ENCODE measurements at regions not wholly inside any gene's neighbourhood (a gene's known extent, or its start where the extent isn't known, plus 50 kb on each side); places are given as distances from the start of the nearest gene placed in this dataset.

GRCh38 chr22:47808886-47809620 is 1046.6 kb downstream of the TBC1D22A start:
- no peak for DNase-seq

GRCh38 chr22:47808236-47808635 is 1045.8 kb downstream of the TBC1D22A start:
- no peak for DNase-seq

DNA sequence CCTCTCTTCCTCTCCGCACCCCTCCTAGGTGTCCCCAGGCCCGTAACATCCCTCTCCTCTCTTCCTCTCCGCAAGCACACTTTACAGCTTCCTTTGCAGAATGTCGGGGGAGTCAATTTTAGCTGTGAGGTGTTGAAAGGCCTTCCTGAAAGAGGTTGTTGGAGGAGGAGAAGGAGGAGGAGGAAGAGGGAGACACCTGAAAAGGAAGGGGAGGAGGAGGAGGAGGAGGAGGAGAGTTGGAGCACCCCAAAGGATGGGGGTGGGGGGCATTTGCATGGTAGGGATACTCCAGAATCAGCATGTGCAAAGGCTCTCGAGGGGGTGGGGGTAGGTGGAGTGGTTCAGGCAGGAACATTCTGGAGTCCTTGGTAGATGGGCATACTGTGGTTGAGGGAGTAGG is 1045.1 kb downstream of the TBC1D22A start:
- DNase-seq: no peak

- DNase-seq: no peak
These were observed 1044.4 kb downstream of the TBC1D22A start for GRCh38 chr22:47806894-47807293.

DNA sequence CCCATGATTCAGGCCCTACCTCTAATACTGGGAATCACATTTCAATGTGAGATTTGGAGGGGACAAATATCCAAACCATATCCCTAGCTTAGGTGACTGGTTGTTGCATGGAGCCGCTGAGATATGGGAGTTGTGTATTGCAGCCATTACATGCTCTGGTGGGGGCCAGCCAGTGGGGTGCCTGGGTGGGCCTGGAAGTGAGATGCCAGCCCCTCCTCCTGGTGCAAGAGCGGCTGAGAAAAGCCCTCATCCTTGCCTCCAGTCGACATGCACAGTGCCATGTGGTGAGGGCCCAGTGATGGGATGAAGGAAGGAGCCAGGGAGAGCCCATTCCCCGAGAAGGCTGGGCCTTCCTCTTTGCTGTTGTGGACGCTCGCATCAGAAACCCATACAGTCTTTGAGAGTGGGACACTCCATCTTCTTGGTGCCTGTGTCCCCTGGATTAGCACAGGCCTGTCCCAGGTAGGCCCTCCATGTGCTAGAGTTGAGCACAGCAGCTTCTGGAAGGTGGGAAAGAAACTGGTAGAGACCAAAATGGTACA is 1043.0 kb downstream of the TBC1D22A start:
- no peak for DNase-seq

DNA sequence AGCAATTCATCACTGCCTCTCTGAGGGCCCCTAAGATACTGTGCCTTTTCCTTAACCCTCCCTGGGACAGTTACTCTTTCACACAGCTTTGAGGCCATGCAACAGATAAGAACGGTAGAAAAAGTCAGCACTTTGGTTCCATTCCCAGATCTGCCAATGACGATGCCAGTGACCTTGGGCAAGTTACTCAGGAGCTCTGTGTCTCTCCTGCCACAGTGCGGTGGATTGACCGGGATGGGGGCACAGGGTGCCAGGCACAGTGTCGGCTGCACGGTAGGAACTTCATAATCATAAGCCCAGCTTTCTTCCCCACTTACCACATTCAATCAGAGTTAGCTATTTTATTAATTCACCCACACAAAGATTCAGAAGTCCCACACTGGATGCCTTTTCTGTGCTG is 1041.8 kb downstream of the TBC1D22A start:
- DNase-seq: no peak

DNA sequence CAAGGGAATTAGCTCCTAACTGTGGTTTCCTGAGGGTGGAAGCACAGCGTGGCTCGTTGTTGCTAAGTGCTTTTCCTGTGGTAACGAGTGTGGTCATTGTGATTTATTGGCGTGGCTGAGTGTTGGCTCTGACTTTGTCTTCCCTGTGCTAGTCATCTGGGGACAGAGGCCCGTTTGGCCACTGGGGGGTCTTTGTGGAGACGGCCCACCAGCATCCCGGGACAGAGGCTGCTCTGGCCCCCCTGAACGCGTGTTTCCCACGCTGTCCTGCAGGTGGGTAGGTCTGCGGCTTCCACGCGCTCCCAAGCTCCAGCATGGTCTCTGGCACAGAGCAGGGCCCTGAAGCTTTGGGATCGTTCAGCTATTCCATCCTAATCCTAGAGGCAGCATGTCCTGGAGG is 1040.0 kb downstream of the TBC1D22A start:
- DNase-seq: no peak

DNA sequence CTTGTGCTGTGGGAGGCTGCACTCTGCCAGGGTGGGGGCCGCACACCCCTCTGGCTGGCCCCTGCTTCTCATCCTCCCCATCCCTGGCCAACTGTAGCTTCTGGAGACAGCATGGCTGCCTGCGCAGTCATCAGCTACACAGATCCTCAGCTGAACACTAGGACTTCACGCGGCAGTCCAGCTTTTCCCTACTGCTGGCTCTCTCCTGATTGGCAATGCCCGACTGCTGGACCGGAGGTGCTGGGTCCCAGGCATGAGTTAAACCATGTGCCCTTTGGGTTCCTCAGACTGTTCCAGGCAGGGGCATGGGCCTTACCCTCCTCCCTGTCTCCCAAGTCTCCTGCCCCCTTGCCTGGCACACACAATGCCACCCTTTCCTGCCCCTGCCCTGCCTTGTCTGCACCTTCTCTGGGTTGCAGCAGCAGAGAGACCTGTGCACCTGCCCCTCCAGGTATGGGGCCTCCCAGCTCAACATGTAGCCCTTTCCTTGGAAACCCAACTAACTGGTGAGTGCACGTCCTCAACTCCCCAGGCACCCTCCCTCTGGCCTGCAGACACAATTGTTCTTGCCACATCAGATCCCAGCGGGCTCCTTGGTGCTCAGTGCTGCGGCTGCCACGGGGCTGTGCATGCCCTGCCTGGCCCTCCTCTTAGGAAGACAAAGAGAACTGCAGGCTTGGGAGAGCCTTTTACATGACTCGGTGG is 1039.2 kb downstream of the TBC1D22A start:
- DNase-seq: no peak

DNA sequence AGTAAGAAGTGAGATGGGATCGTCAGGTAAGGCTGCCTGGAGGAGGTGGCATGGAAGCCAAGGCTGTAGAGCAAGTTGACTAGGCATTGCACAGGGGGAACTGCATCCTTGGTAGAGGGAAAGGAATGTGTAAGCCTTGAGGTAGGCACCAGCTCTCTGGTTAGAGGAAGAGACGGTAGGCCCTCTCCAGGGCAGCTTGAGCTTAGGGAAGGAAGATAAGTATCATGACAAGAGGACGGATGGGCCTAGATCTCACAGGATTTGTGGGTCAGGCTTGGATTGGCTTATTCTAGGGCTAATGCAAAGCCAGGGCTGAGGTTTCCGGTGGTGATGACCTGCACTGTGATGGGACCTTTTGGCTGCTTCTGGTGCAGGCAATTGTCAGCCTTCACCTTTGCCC is 1035.8 kb downstream of the TBC1D22A start:
- DNase-seq: no peak

- DNase-seq: no peak
These were observed 1035.0 kb downstream of the TBC1D22A start for GRCh38 chr22:47797342-47797945.

DNA sequence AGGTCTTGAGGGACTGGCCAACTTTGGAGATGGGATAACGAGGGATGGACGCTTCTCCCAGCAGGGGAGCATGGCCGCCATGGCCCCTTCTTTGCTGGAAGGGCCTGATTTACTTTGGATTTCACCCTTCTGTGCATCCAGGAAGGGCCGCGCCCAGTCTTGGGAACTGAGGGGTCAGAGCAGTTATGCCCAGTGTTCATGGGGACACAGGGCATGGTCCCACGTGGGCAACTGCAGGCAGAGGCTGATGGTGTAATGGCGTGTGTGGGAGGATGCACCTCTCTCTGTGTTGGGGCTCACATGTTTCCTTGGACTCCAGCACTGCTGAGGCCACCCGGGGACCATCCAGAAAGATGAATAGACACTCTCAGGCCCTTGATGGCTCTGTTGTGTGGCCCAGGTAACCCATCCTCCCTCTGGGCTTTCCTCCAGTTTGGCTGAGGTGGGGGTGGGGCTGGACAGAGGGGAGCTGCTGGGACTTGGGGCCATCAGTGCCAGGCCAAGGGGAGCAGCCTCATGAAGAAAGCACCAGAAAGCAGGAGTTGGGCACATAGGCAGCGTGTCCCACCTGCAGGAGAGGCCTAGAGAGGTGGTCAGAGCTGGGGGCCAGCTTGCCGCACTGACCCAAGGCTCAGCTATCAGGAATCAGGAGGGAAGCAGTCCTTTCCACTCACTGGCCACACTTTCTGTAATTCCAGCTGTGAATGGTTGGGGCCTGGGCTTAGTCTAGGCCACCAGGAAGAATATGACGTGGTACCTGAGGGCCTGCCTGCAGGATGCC is 1033.9 kb downstream of the TBC1D22A start:
- DNase-seq: no peak

DNA sequence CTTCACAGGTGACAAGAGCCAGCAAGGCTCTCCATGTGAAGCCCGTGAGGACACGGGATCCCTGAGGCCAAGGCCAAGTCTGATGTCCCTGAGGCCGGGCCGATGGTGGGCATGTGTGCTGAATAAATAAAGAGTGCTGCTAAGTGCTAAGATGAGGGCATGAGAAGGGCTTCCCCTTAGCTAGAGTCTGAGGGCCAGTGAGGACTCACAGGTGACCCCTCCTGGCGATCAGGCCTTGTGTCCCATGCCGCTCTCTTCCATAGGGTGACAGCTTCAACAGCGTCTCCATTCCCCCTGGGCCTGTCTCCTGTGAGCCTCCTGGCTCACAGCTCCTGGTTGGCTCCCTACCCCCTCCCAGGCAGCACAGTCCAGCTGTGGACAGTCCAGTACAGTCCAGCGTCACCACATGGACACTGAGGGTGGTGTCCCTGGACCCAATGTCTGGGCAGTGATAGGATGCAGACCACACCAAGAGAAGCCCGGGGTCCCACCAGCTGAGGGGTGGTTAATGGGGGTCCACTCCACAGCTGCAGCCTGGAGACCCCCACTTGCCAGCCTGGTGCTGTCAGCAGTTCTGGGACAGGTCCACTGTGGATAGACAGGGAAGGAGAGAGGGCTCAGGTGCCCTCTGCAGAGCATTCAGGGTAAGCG is 1033.2 kb downstream of the TBC1D22A start:
- DNase-seq: no peak

DNA sequence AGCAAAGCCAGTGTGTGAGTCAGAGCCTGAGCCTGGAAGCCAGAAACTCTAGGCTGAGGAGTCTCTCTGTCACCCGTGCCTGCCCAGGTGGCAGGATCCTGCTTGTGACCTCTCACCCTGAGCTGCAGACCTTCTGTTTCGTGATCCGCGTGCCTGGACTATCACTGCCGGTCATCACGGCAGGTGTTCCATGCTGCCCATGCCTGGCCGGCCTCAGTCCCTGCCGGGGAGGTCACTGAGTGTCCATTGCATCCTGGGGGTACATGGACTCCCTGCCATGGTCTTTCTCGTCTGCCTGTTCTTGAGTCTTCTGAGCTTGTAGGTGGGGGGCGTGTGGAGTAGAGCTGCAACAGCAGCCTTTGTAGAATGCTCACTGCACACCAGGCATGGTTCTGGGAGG is 1032.4 kb downstream of the TBC1D22A start:
- no peak for DNase-seq

DNA sequence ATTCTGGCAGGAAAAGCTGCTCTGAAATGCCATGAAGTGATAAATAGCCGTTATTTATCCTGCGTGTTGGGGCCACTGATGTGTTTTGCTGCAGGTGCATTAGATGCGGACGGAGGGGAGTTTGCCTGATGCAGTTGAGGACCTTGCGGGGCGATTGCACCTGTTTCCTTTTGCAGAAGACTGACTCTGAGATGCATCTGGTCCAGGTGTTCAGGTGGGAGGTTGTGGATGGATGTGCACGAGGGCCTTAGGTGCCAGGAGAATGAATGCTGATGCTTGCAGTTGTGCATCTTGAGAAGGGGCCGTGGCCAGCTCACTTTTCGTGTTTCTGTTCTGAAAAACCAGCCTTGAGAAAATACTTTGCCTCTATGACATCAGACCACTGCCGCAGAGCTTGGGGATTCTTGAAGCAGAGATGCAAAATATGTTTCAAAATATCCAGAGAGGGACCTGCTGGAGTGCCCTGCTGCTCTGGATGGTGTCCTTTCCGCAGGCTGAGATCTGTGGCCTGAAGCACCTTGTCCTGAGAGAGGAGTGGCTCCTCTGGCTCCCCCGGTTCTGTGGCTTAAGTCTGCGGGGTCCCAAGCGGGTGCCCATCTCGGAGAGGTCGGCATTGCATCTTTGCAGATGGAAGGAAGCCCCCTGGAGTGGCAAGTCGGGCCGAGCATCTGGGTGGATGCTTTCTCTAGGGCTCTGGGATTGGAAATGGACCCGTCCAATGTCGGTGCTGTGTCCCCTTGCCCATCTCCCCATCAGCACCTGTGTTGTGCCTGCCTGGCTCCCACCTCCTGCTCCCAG is 1031.1 kb downstream of the TBC1D22A start:
- DNase-seq: no peak

DNA sequence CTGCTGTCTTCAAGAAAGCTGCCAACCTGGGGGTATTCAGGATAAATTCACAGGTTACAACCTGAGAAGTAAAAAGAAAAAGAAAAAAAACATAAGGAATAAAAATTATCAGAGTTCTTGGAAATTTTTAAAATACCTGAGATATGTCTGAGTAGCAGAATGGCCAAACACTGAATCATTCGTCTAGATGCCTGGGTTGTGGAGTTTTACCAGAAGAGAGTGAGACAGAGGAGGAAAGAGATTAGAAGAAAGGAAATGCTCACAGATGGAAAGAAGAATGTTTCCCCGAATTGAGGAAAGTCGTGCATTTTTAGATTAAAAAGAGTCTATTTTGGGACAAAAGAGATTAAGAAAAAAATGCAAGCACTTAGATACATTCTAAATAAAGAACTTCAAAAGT is 1026.7 kb downstream of the TBC1D22A start:
- DNase-seq: no peak

GRCh38 chr22:47788461-47788860 is 1026.0 kb downstream of the TBC1D22A start:
- DNase-seq: no peak

DNA sequence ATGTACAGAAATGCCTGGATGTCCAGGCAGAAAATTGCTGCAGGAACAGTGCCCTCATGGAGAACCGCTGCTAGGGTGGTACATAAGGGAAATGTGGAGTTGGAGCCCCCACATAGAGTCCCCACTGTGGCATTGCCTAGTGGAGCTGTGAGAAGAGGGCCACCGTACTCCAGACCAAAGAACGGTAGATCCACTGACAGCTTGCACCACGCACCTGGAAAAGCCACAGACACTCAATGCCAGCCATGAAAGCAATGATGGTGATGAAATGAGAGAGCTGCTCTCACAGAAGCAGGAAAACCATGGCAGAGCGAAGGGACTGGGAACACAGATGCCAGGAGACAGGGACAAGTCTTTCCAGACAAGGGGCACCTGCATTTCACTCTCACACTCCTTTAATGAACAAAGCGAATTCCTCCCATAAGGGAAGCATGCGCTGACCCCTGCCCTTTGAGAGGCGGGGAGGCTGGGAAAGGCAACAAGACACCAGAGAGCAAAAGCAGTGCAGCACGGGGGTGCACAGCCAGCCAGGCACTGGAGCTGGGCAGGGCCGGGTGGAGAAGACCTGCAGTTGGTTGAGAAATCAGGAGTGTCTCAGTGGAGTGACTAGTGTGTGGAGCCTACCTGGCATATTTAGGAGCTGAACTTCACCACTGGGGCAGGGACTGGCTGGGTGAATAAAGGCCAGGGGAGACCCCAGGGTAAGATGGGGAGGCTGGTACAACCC is 1025.2 kb downstream of the TBC1D22A start:
- no peak for DNase-seq

GRCh38 chr22:47786650-47787290 is 1024.3 kb downstream of the TBC1D22A start:
- DNase-seq: no peak

DNA sequence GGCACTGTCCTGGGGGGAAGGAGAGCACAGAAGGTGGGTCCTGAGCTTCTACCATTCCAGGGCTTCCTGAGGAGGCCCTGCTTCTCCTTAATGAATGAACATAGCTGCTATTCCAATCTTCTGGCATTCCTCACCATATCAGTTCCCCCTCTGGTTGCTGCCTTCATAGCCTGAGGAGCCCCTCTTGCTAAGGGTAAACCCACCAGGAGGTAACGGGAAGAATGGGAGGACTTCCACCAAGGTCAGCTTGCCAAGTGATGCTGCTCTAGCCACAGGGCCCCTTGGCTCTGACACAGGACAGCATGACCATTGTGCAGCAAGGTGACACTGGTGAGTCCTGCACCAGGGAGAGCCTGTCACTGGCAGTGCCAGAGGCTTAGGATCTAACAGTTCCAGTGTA is 1022.5 kb downstream of the TBC1D22A start:
- no peak for DNase-seq

DNA sequence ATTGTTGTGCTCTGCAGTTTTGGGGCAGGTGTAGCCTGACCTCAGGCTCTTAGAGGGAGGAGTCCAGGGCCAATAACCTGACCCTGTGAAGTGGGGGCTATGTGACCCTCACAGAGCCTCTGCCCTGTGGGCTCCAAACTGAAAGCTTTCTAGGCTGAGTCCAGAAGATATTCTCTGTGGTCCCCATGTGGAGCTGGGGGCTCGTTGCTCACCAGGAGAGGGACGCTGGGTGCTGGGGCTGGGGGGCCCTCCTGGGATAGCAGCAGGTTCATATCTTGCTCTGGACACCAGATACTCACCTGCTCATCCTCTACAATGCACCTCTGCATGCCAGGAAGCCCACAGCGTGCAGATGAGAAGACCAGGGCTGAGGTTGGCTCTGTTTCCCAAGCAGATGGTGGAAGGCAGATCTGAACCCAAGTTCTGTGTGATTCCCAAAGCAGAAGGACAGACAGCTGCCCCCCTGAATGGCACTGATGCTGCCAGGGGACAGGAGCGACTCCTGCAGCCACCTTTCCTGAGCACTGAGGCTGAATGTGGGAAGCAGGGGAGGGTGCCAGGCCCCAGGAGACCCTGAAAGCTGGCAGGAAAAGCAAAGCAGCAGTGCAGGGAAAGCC is 1022.0 kb downstream of the TBC1D22A start:
- no peak for DNase-seq

Measured in NCI-H1930 (cell line).